CD4-positive, alpha-beta T cell treated with Interleukin-17A for 1 hour (primary cell): ENCODE measurements at regions not wholly inside any gene's neighbourhood (a gene's known extent, or its start where the extent isn't known, plus 50 kb on each side); places are given as distances from the start of the nearest gene placed in this dataset.
"Not testable (repeated sequence)": the region's sequence is repeated elsewhere in the genome, so short reads cannot be mapped to it uniquely, and the experiment has no call there.

Source experiments
- DNase-seq: peaks from one replicate; pipeline ENCODE4 v3.0.0-alpha.2; 2020

DNA sequence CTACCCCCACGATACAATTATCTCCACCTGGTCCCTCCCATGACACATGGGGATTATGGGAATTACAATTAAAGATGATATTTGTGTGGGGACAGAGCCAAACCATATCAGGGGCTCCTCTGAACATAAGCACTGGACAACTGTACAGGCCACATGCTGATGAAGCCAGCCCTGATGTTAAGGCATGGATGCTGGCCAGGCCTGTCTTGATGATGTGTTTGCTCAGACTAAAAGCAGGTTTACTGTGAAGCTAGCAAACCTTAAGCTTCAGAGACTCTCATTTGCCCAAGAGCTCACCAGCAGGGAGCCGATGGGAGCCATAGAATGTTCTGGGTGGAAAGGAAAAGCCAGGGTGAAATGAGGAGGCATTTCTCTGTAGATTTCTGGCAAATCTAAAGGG, 135.3 kb upstream of the KCNK1 start:
- no peak for DNase-seq

DNA sequence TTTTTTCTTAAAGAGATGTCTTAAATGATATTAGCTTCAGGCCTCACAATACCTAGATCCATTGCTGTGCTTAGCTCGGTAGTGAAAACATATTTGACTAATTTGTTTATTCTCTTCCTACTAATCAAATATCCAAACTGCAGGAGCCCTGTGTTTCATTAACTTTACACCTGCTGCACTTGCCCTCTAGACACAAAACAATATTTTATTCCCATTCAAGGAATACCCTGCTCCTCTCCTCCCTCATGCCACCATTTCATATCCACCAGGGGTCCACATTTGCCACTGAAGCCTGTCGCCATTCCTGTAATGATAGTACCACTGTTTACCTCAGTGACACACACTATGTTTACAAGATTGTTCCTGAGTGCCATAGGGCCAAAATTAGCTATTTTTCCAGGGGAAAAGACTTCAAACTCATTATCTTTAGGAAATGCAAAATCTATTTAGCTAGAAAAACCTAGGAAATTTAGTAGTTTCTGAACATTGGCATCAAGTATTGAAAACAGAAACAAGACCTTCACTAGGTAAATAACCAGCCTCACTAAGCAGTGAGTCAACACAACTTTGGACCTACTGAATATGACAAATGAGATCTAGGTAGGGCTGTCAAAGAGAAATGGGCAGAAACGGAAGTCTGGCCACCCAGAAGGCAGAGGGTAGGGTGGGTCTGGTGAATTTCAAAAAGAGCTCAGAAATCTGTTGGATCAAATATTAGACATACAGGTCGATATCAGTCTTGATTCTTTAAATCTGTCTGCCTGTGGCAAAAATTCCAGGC, 134.6 kb upstream of the KCNK1 start:
- no peak for DNase-seq

GRCh38 chr1:233480198-233480597, 133.7 kb upstream of the KCNK1 start:
- DNase-seq: no peak

DNA sequence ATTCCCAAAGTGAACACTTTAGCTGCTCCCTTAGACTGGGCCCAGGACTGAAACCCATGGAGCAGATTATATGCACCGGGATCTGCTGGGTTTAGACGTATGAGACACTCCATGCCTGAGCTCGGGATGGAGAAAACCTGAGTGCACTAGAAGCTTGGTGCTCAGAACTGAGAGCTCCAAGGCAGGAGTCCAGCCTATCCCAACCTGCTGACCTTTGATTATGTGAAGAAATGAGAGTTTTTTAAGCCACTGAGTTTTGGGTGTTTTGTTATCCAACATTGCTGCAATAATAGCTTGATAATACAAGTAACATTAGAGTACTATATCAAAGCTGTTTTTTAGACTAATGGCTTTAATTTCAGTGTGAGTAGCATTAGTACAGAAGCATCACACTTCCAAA, 131.5 kb upstream of the KCNK1 start:
- no peak for DNase-seq

- DNase-seq: no peak
Observed at GRCh38 chr1:233485385-233485784, 128.5 kb upstream of the KCNK1 start.

- DNase-seq: no peak
Observed at GRCh38 chr1:233485809-233486398, 128.0 kb upstream of the KCNK1 start.

DNA sequence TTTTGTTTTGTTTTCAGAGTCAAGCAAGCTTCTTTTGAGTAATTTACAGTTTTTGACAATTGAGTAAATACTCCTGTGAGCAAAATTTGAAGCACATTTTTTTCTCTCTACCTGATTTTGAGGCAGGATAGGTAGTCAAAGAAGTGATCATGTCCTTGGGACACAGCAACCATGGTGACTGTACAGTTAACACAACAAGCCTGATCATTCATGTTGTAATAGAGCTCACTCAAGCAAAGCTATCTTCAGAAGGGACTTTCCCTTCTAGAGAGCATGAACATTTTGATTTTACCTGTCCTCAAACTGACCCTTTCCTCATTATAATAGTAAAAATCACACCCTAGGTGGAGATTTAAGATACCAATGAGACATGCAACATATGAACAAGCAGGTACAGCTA, 126.5 kb upstream of the KCNK1 start:
- no peak for DNase-seq

DNA sequence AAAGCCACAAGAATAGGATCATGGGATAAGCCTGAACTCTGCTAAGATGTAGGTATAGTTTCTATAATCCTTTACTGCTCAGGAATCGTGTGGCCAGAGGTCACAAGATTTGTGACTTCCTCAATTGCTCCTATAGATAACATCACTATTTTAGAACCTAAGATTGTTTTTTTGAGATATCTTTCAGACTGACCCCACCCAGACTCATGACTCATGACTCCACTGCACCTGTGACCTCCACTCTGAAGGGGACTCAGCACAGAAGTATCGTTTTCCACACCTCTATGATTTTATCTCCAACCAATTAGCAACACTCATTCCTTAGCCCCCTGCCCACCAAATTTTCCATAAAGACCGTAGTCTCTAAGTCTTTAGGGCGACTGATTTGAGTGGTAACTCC, 124.5 kb upstream of the KCNK1 start:
- no peak for DNase-seq

GRCh38 chr1:233490488-233490887, 123.4 kb upstream of the KCNK1 start:
- DNase-seq: no peak

DNA sequence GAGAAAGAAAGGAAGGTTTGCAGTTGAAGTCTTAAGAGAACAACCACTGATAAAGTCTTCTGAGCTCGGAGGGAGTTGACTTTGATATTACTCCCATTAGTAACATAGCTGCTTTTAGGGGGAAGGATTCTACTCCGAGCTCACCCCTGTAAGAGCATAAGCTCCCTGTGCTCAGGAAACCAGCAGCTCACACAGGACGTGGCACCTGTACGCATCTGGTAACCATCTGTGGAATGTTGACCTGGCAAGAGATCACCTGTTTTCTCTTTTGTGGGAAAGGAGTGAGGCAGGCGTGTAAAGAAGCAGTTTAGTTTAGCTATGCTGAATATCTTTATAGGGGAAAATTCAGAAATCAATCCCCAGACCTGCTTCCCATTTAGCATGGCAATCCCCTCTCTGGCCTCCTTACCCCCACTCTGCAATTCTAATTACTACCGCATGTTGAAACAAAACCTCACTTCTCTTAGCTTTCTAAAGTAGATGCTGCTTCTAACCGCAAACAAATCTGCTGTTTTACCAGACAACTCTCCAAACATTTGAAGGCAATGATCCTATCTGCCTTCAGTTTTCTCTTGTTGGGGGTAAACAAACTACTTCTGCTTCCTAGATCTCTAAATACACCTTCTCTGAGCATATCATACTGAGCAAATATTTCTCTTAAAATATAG, 121.8 kb upstream of the KCNK1 start:
- no peak for DNase-seq

- no peak for DNase-seq
Observed at GRCh38 chr1:233496993-233497392, 116.9 kb upstream of the KCNK1 start.

DNA sequence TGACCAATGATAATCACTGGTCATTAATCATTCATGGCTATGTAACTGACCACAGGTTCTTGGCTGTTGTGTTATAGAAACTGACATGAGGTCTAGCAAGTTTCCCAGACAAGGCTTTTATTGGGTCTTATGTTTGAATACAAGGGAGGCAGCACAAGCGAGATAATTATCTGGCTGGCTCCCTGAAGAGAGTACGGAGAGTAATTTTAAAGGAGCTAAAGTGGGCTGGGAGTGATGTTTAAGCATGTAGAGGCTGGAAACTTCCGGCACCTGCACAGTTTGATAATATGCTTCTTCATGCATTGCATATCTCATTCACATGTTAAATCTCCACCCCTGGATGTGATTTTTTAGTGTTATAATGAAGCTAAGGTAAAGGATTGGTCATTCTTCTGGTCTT, 116.2 kb upstream of the KCNK1 start:
- no peak for DNase-seq

DNA sequence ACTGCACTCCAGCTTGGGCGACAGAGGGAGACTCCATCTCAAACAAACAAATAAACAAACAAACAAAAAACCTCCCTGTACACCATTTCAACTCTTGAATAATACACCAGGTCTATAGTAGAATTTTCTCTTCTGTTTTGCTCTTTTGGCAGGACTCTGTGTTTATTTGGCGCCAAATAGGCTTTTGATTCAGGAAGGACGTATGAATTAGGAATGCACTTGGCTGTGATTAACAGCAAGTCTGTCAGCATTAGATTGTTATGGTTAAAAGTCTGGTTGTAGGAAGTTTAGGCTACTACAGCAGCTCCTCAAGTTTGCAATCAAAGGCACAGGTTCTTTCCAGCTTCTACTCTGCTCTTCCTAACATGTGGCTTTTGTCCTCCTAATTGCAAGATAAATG, 113.8 kb upstream of the KCNK1 start:
- no peak for DNase-seq

DNA sequence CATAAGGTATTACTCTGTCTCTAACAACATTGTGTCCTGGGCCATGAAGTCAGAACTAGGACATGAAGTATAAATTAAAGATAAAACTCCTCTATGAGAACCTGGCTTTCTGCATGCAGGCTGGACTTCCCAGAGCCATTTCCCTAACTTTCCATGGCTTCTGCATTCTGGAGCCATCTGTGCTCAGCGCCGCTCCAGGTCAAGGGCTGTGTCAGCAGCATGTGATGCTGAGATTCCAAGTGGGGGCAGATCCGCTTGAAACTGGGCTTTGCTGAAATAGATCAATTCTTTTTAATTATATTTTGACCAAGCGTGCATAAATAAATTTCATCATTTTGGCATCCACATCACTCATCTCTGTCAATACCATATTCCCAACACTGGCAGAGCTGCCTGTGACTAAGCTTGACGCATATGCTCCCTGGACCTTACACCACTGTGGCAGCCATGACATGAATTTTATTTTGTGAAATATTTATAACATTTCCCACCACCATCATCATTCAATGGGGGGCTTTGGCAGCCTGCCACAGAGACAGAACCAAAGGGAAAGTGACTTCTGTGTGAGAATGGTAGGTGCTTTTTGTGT, 110.4 kb upstream of the KCNK1 start:
- no peak for DNase-seq

- DNase-seq: no peak
Observed at GRCh38 chr1:233505130-233505529, 108.8 kb upstream of the KCNK1 start.

DNA sequence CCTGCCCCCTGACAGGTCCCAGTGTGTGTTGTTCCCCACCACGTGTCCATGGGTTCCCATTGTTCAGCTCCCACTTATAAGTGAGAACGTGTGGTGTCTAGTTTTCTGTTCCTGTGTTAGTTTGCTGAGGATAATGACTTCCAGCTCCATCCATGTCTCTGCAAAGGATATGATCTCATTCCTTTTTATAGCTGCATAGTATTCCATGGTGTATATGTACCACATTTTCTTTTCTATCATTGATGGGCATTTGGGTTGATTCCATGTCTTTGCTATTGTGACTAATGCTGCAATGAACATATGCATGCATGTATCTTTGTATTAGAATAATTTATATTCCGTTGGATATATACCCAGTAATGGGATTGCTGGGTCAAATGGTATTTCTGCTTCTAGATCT, 108.0 kb upstream of the KCNK1 start:
- not testable (repeated sequence) for DNase-seq

GRCh38 chr1:233509526-233509925, 104.4 kb upstream of the KCNK1 start:
- no peak for DNase-seq

GRCh38 chr1:233512538-233512937, 101.4 kb upstream of the KCNK1 start:
- DNase-seq: no peak

GRCh38 chr1:233513431-233513830, 100.5 kb upstream of the KCNK1 start:
- DNase-seq: no peak

- no peak for DNase-seq
Observed at GRCh38 chr1:233514946-233515391, 98.9 kb upstream of the KCNK1 start.

- no peak for DNase-seq
Observed at GRCh38 chr1:233516732-233517131, 97.2 kb upstream of the KCNK1 start.

DNA sequence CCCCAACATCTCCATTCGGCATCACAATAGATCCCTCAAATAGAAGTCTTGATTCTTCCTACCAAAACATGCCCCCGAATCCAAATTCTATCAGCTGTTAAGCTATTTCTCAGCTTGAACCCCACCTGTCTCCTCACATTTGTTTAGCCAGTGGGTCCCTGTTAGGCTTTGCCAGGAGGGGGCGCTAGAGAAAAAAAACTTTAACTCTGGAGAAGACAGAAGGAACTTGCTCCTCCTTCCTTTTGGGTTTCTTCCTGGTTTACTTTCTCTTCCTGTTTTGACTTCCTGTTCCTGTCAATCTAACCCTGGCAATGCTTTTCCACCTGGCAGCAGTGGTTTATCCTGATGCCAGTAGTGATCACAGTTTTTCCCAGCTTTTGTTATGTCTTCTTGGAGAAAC, 95.6 kb upstream of the KCNK1 start:
- no peak for DNase-seq

DNA sequence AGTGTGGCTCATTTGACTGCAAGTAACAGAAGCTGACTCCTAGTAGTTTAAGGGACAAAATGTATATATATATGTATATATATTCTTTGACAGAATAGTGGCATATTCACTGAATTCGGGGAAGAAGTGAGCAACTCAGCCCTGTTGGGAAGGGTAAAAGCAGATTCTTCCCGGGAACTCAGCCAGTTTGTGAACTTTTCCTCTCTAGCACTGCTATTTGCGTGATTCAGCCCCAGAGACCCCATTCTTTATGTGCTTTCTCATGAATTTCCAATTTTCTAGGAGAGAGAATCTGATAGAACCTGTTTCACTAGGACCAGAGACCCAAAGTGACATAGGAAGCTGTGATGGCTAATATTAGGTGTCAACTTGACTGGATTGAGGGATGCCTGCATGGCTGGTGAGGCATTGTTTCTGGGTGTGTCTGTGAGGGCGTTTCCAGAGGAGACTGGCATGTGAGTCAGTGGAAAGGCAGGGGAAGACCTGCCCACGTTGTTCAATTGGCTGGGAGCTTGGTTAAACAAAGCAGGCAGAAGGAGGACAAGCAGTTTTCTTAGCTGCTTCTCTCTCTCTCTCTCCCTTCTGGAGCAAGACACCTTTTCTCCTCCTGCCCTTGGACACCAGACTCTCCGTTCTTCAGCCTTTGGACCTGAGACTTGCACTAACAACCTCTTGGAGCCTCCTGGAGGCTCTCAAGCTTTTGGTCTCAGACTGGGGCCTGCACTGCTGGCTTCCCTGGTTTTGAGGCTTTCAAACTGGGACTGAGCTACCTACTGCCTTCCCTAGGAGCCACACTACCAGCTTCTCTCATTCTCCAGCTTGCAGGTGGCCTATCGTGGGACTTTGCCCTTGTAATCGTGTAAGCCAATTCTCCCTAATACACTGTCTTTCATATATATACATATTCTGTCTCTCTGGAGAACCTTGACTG, 93.4 kb upstream of the KCNK1 start:
- no peak for DNase-seq
